Sigmoid colon (tissue), 3 donors: ENCODE measurements at regions not wholly inside any gene's neighbourhood (a gene's known extent, or its start where the extent isn't known, plus 50 kb on each side); places are given as distances from the start of the nearest gene placed in this dataset.

Experiments used
- CTCF ChIP-seq, 4 experiments: fragments of 450-650 bp in 3 of 4; fragments of 200-600 bp in 1 of 4; IDR thresholded peaks; one replicate each; pipeline ENCODE4 v1.5.1; 2016 to 2019; ENCODE audit warnings: antibody characterized with exemption in 4 of 4, mild to moderate bottlenecking in 3 of 4, moderate library complexity in 2 of 4
- POLR2A ChIP-seq, 2 donors: fragments of 450-650 bp; IDR thresholded peaks; one replicate each; pipeline ENCODE4 v1.6.1; 2016; ENCODE audit warnings: antibody characterized with exemption in 2 of 2, mild to moderate bottlenecking in 2 of 2, moderate library complexity in 2 of 2

GRCh38 chr1:112093372-112093694 is 103.9 kb upstream of the KCND3 start:
- TF ChIP-seq CTCF (IDR thresholded peaks at IDR 0.05) (no peak), POLR2A (IDR thresholded peaks at IDR 0.05) (no peak)
